ENCODE measurements at regions not wholly inside any gene's neighbourhood (a gene's known extent, or its start where the extent isn't known, plus 50 kb on each side); places are given as distances from the start of the nearest gene placed in this dataset.

- peak; percentile 16 for DNase-seq
These were observed 225.5 kb upstream of the POU2AF2 start for GRCh38 chr11:111019871-111020670.

DNA sequence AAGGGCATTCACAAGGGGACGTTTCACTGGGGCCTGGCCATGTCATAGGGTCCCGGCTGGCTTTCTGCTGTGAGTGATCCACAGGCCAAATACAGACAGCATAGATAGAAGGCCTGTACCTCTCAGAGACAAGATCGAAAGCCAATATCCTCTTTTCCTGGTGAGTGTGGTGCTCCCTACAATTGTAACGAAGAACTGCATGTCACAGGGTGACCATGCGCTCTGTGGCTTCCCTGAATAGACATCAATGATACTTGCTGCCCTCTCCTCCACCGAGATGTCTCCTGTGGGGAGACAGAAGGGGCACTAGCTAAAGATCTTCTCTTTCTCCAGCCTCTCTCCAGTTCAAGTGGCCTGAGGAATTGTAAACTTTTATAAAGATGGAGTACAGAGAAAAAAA lies 226.1 kb upstream of the POU2AF2 start:
- DNase-seq, result no peak

- DNase-seq, result no peak
These were observed 227.0 kb upstream of the POU2AF2 start for GRCh38 chr11:111018566-111018965.

DNA sequence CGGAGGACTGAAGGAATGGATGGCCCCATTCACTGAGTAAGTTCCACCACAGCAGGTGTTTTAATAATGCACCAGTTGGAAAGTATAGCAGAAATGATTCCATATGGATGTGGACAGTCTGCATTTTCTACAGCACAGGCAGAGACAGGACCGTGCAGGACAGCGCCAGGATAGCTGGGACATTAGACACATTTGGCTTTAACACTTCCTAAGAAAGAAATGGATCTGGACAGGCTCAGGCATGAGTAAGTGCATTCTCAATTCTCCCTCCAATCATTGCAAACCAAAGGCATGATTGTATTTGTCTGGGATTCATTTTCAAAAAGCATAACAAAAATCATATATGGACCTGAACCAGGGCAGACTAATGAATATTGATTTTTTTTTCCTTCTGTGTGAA lies 233.0 kb upstream of the POU2AF2 start:
- no peak for DNase-seq

- DNase-seq, result no peak
These were observed 234.3 kb upstream of the POU2AF2 start for GRCh38 chr11:111011275-111011594.

DNA sequence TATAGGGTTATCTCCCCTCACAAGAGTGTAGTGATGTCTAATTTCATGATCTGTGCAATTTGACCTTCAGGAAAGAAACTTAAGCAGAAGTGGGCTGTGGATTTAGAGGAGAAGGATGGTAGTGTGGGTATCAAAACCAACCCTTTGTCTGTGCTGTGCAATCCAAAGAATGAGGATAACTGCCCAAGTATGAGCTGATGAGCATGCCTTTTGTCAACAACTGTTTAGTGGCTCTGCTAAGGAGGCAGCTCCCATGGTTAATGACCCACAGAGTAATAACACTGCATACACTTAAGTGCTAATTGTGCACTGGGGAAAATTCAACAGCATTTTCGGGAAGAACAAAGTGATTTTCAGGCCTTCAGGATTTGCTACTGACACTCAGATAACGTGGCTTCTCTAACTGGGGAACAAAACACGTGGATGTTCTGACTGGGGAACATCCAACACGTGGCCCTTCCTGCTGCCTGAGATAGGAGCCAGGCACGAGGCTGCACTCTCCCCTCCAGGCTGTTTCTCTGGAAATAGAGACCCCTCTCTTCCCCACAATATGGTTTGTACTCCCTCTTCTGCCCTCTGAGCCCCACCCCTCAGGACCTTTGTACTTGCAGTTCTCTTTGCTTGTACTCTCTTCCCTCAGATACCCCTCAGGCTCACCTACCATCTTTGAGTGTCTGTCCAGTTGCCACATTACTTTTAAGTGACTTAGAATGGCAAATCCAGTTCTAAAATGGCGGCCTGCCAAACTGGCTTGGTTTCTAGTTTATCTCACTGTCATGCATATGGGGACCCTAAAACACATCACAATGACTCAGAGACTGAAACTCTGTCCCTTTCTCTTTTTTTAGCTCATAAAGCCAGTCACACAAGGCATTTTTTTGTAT lies 234.9 kb upstream of the POU2AF2 start:
- no peak for DNase-seq

GRCh38 chr11:111006227-111006626 lies 239.3 kb upstream of the POU2AF2 start:
- no peak for DNase-seq

- peak; percentile 89 for DNase-seq
These were observed 243.4 kb upstream of the POU2AF2 start for GRCh38 chr11:111001986-111002611.

- peak; percentile 52 for DNase-seq
These were observed 244.5 kb upstream of the POU2AF2 start for GRCh38 chr11:111001081-111001430.

DNA sequence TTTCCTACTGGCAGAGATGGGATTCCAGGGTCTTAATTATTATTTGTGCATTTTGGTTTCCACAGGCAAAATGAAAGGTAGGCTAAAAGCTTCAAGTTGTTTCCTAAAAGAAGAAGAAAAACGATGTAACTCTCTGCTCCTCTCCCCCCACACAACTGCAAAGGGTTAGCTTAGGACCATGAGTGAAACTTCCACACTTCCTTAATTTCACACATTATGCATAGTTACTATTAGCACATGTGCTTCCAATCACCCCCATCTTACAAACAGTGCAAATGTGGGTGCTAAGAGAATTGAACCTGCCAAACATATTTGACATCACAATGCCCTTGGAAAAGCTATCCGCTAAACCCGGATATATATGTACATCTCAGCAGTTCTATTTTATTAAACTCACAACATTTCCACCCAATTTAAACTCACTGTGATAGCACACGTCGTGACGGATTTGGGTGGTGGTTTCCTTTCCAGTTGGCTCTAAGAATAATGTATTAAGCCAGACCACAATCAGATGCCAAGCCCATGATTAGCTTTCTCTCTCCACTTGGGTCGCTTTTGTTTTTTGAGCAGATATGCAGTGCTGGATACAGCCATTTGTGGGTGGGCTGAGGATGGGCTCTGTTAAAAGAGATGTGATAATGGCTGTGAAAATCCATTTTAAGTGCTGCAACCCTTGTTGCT lies 245.0 kb upstream of the POU2AF2 start:
- peak; percentile 69 for DNase-seq

DNA sequence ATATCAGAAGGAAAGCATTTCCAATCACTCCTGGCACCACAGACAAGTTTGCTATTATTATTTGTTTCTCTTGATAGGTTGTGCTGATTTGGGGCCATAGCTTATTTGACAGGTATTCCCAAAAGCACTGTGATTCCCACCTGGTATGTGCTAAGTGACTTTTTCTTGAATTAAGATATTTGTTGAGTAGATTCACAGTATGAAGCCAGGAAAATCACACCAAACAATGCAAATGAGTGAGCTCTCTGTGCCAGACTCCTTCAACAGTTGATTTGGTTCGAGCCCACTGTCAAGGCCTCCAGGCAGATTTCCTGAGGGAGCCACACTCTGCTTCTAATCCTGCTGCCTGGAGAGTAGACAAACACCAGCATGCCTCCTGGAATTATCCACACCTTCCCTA lies 253.0 kb upstream of the POU2AF2 start:
- no peak for DNase-seq

DNA sequence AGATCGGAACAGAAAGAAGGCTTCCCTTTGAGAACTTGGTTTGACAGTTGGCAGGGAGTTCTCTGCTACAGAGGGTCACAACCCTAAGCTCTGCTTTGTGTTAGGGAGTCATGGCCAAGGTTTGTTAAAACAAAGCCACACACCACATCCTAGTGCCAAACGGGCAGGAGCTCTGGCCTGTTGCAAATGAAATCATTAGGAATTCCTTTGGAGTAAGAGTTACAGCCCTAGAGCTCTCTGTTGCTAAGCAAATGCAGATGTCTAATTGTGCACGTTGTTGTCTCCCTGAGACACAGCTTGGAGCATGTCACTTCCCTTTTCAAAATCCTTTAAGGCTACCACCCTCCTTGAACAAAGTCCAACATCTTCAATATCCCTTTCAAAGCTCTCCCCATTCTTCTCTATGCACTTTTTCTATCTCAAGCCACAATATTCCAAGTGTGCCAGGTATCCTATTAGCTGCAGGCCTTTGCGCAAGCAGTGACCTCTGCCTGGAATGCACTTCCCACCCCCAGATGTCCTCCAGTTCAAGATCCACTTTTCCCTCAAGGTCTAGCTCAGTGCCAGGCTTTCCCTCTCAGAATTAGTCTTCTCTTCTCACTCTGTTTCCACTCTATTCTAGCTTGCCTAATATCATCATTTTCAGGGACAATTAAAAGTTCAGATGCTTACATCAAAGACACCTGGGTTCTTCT lies 253.7 kb upstream of the POU2AF2 start:
- peak; percentile 79 for DNase-seq

GRCh38 chr11:110990311-110990710 lies 255.2 kb upstream of the POU2AF2 start:
- DNase-seq, result peak; percentile 32

DNA sequence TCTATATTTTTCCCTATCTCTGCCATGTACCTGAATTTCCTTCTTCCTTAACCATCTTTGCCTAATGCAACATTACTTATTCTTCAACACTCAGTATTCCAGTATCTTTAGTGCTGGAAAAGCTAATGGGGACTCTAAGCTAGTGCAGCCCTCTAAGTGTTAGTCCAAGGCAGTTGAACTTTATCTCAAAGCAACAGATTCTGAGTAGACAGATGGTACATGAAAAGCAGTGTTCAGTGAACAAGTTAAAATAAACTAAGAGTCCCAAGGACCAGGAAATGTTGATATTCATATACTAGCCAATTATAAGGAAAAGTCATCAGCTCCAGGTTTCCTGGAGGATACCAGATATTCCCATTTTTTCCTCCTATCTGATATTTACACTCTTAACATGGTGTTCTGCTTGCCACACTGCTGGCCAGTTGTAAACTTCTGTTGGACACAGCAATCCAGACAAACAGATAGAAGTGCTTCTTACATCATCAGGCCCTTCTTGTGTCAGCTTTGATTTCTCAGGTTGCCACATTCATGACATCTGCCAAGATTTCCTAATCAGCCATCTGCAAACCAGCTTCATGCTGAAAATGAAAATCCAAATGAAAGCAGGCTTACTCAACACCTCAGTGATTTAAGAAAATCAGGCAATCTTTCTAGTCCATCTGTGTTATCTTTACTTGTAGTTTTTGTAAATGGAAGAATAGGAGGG lies 255.9 kb upstream of the POU2AF2 start:
- peak; percentile 77 for DNase-seq

DNA sequence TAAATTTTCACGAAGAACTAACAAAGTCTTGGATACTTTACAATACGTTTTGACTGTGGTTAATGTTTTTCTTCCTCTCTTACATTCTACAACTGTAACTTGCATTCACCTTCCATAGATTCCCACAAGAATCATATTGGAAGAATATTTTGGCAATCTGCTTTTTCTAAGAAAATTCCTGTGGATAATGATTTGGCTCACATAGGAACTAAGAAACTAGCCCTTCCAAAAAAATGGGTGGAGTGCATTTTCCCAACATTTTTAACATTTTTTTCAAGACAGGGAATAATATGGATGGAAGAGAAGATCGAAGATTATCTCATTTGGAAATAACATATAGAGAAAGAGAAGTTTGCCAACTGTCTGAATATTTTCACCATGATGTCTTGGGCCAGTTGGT lies 256.9 kb upstream of the POU2AF2 start:
- DNase-seq, result peak; percentile 79

- no peak for DNase-seq
These were observed 259.5 kb upstream of the POU2AF2 start for GRCh38 chr11:110986016-110986415.

DNA sequence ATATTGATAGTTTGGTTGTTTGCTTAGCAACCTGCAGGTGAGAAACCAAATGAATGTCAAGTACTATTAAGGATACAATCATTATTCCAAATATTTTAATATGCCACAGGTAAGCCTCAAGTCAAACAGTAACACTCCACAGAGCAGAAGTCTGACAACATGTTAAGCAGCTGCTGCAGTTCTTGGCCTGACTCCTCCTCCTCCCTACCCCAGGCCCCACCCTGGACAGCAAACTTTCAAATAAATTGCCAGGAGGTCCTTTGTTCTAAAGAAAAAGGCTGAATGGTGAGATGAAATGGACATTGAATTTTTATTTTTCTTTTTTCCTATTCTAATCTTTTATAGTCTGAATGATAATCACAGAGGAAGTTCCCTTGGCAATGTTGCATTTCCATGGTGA lies 260.0 kb upstream of the POU2AF2 start:
- DNase-seq, result no peak

- no peak for DNase-seq
These were observed 260.8 kb upstream of the POU2AF2 start for GRCh38 chr11:110984693-110985092.

- DNase-seq, result peak; percentile 62
These were observed 261.4 kb upstream of the POU2AF2 start for GRCh38 chr11:110984147-110984546.

- no peak for DNase-seq
These were observed 263.3 kb upstream of the POU2AF2 start for GRCh38 chr11:110982214-110982613.

DNA sequence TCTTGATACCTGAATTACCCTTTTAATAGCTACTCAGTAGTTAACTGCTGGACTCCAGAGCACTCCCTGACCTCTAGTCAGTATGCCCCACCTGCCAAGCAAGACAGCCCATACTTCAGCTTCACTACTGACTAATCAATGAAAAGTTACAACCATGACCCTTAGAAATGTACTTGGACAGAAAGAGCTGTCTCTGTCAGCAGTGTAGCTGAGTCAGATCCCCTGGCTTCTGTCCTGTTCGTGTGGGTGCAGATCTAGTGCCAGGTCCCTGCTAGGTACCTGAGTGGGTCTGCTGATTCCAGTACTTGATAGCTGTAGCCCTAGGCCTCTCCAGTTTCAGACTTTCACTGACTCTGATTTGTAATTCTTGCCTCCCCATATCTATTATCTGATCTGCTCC lies 265.8 kb upstream of the POU2AF2 start:
- DNase-seq, result no peak

DNA sequence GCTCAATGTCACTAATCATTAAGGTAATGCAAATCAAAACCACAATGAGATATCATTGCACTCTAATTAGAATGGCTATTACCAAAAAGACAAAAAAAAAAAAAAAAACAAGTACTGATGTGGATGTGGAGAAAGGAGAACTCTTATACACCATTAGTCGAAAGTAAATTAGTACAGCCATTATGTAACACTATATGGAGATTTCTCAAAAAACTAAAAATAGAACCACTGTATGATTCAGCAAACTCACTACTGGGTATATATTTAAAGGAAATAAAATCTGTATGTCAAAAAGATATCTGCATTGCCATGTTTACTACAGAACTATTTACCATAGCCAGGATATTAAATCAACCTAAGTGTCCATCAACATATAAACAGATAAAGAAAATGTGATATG lies 265.4 kb upstream of the ARHGAP20 start:
- DNase-seq, result no peak
